A673 (cell line): ENCODE measurements at regions not wholly inside any gene's neighbourhood (a gene's known extent, or its start where the extent isn't known, plus 50 kb on each side); places are given as distances from the start of the nearest gene placed in this dataset.

Experiments used
- BruUV-seq: library from RNA; stranded (reverse); fragments of 400-500 nt; replicated peaks from 2 replicates; lab custom pipeline; 2021; lab: Mats Ljungman, UMichigan
- CTCF ChIA-PET: fragments of 300-600 bp; sonication (Branson Sonifier 250); formaldehyde crosslinking; loops from one replicate; lab custom pipeline; 2022; ENCODE audit warnings: antibody characterized with exemption; lab: Charles Lee
- POLR2A ChIA-PET: fragments of 300-600 bp; sonication (Branson Sonifier 250); formaldehyde crosslinking; loops from one replicate; lab custom pipeline; 2022; ENCODE audit warnings: antibody characterized with exemption; ENCODE audit not compliant: low non-redundant PET; lab: Charles Lee
- DNase-seq: peaks from one replicate; pipeline ENCODE4 v3.0.0-alpha.2; 2015; ENCODE audit warnings: low spot score
- H3K27ac ChIP-seq: fragments of 200-600 bp; sonication (generic); 2 replicates; pipeline ENCODE4 v1.5.1; 2016; ENCODE audit warnings: mixed run types, low read depth, mild to moderate bottlenecking, mixed read lengths, antibody characterized with exemption, low read length; ENCODE audit not compliant: poor library complexity, severe bottlenecking
- H3K27me3 ChIP-seq: fragments of 200-600 bp; sonication (generic); replicated peaks from 2 replicates; pipeline ENCODE4 v1.6.1; 2017; ENCODE audit warnings: mixed run types, low read depth, mild to moderate bottlenecking, mixed read lengths, antibody characterized with exemption, low read length; ENCODE audit not compliant: insufficient read depth, poor library complexity
- H3K36me3 ChIP-seq: fragments of 200-600 bp; sonication (generic); 2 replicates; pipeline ENCODE4 v1.6.1; 2016; ENCODE audit warnings: mixed run types, mild to moderate bottlenecking, mixed read lengths, antibody characterized with exemption, low read length; ENCODE audit not compliant: insufficient read depth, poor library complexity, severe bottlenecking
- H3K4me1 ChIP-seq: fragments of 200-600 bp; sonication (generic); 2 replicates; pipeline ENCODE4 v1.6.1; 2017; ENCODE audit warnings: mixed run types, mild to moderate bottlenecking, mixed read lengths, antibody characterized with exemption, low read length; ENCODE audit not compliant: insufficient read depth, poor library complexity, severe bottlenecking
- H3K4me3 ChIP-seq: fragments of 200-600 bp; sonication (generic); 2 replicates; pipeline ENCODE4 v1.5.1; 2016; ENCODE audit warnings: low read depth, mixed run types, mild to moderate bottlenecking, mixed read lengths, low read length; ENCODE audit not compliant: poor library complexity, severe bottlenecking
- H3K9me3 ChIP-seq: fragments of 200-600 bp; sonication (generic); 2 replicates; pipeline ENCODE4 v1.6.1; 2016; ENCODE audit warnings: mixed run types, low read depth, mild to moderate bottlenecking, mixed read lengths, antibody characterized with exemption, low read length; ENCODE audit not compliant: poor library complexity, severe bottlenecking
- CTCF ChIP-seq: fragments of 300-800, 200-600 bp; sonication (generic); conservative IDR thresholded peaks from 2 replicates; pipeline ENCODE4 v1.5.1; 2017; ENCODE audit warnings: low read depth, mild to moderate bottlenecking, antibody characterized with exemption, low read length, moderate library complexity, mixed read lengths
- EZH2 ChIP-seq: fragments of 200-600 bp; sonication (generic); IDR thresholded peaks from 2 replicates; pipeline ENCODE4 v1.6.1; 2017; ENCODE audit warnings: borderline replicate concordance, low read depth, mild to moderate bottlenecking, mixed read lengths, antibody characterized with exemption, low read length; ENCODE audit not compliant: poor library complexity, severe bottlenecking
- intact Hi-C: fragments of 100-400 bp; cut with micrococcal nuclease; formaldehyde crosslinking; loops from one replicate; pipeline ENCODE4 v1.10.0; 2022; ENCODE audit not compliant: unreplicated experiment

DNA sequence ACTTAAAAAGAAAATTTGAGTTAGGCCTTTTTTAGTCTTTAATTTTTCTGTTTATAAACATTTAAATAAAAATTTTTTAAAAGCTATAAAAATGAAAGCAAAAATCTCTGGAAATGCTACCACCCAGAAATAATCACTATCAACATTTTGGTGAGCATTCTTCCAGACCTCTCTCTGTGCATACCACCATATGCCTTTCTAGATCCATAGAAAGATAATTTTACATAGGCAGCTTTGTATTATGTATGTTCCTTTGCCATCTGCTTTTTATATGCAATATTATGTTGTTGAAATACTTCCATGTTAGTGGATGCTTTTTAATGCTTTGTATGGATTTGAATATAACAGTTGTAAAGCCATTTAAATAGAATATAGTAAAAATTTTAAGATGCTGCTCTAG is 496.7 kb upstream of the HTR1E start:
- no peak for DNase-seq
- no peaks in the 10 kb centered on the region for H3K4me1 ChIP-seq
- TF ChIP-seq EZH2, result no peak
- TF ChIP-seq CTCF, result no peak
- no peak overlapping the region for H3K27ac ChIP-seq
- POLR2A ChIA-PET, result no interaction called here
- intact Hi-C loops, result no loop called here
- no peaks in the 10 kb centered on the region for H3K27me3 ChIP-seq
- BruUV-seq, result no TSS peak
- no peak overlapping the region for H3K4me3 ChIP-seq
- CTCF ChIA-PET, result no interaction called here
- no peaks in the 10 kb centered on the region for H3K36me3 ChIP-seq
- no peaks in the 10 kb centered on the region for H3K9me3 ChIP-seq

DNA sequence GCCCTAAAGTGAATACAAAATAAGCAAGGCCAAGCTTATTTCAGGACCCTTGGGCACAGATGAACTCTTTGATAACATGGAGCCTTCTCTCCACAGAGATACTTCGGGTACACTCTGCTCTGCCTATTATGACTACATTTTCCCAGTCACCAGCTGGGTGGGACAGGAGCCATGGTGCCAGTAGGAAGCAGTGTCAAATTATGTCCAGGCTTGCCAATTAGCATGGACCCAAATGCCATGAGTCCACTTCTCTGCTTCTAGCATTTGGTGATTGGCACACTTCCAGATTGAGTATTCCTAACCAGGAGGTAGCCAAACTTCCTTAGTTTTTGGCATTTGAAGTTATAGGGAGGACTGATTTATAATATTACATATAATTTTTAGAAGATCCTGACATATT is 513.8 kb upstream of the HTR1E start:
- no peak for DNase-seq
- no peak overlapping the region for H3K27ac ChIP-seq
- H3K4me3 ChIP-seq, result no peak overlapping the region
- no peaks in the 10 kb centered on the region for H3K27me3 ChIP-seq
- no peaks in the 10 kb centered on the region for H3K4me1 ChIP-seq
- no peaks in the 10 kb centered on the region for H3K9me3 ChIP-seq
- TF ChIP-seq CTCF (no peak), EZH2 (no peak)
- CTCF ChIA-PET, result no interaction called here
- intact Hi-C loops, result no loop called here
- BruUV-seq, result no TSS peak
- H3K36me3 ChIP-seq, result no peaks in the 10 kb centered on the region
- POLR2A ChIA-PET, result no interaction called here

- BruUV-seq, result no TSS peak
Measured at GRCh38 chr6:86412057-86412456, 525.3 kb upstream of the HTR1E start.

More at GRCh38 chr6:86412057-86412456, 525.3 kb upstream of the HTR1E start:
- TF ChIP-seq CTCF, result no peak
- TF ChIP-seq EZH2, result no peak
- POLR2A ChIA-PET, result no interaction called here
- no peaks in the 10 kb centered on the region for H3K9me3 ChIP-seq
- H3K27me3 ChIP-seq, result no peaks in the 10 kb centered on the region
- intact Hi-C loops, result no loop called here
- no peak overlapping the region for H3K4me3 ChIP-seq
- no peaks in the 10 kb centered on the region for H3K36me3 ChIP-seq
- no peak overlapping the region for H3K27ac ChIP-seq
- CTCF ChIA-PET, result no interaction called here
- no peaks in the 10 kb centered on the region for H3K4me1 ChIP-seq
- no peak for DNase-seq
